HG02571 (cell line): ENCODE measurements at regions not wholly inside any gene's neighbourhood (a gene's known extent, or its start where the extent isn't known, plus 50 kb on each side); places are given as distances from the start of the nearest gene placed in this dataset.

Experiments used
- ATAC-seq: cut with Tn5 transposase; IDR thresholded peaks from one replicate; pipeline ENCODE4 v1.9.1; 2021; ENCODE audit warnings: mild to moderate bottlenecking, moderate library complexity; ENCODE audit not compliant: unreplicated experiment

GRCh38 chr1:193729429-193729828, 543.0 kb upstream of the B3GALT2 start:
- ATAC-seq, result no peak

- no peak for ATAC-seq
Observed at GRCh38 chr1:193727850-193728249, 541.4 kb upstream of the B3GALT2 start.

- no peak for ATAC-seq
Observed at GRCh38 chr1:193726722-193727121, 540.3 kb upstream of the B3GALT2 start.

- ATAC-seq, result no peak
Observed at GRCh38 chr1:193712392-193712791, 526.0 kb upstream of the B3GALT2 start.

GRCh38 chr1:193709607-193710006, 523.2 kb upstream of the B3GALT2 start:
- no peak for ATAC-seq

- ATAC-seq, result no peak
Observed at GRCh38 chr1:193707271-193708021, 521.0 kb upstream of the B3GALT2 start.

GRCh38 chr1:193706766-193707165, 520.4 kb upstream of the B3GALT2 start:
- no peak for ATAC-seq

- ATAC-seq, result no peak
Observed at GRCh38 chr1:193705554-193705981, 519.2 kb upstream of the B3GALT2 start.

GRCh38 chr1:193703655-193704054, 517.2 kb upstream of the B3GALT2 start:
- no peak for ATAC-seq

GRCh38 chr1:193703121-193703520, 516.7 kb upstream of the B3GALT2 start:
- no peak for ATAC-seq

- ATAC-seq, result no peak
Observed at GRCh38 chr1:193701759-193702158, 515.3 kb upstream of the B3GALT2 start.

- ATAC-seq, result no peak
Observed at GRCh38 chr1:193700710-193701355, 514.4 kb upstream of the B3GALT2 start.

- ATAC-seq, result no peak
Observed at GRCh38 chr1:193699261-193699660, 512.8 kb upstream of the B3GALT2 start.

GRCh38 chr1:193697776-193698175, 511.4 kb upstream of the B3GALT2 start:
- ATAC-seq, result no peak

- no peak for ATAC-seq
Observed at GRCh38 chr1:193697115-193697762, 510.8 kb upstream of the B3GALT2 start.

- ATAC-seq, result no peak
Observed at GRCh38 chr1:193694741-193695140, 508.3 kb upstream of the B3GALT2 start.

GRCh38 chr1:193685986-193686385, 499.6 kb upstream of the B3GALT2 start:
- no peak for ATAC-seq

GRCh38 chr1:193681422-193681821, 495.0 kb upstream of the B3GALT2 start:
- ATAC-seq, result no peak

- ATAC-seq, result no peak
Observed at GRCh38 chr1:193680924-193681316, 494.5 kb upstream of the B3GALT2 start.

GRCh38 chr1:193680247-193680923, 494.0 kb upstream of the B3GALT2 start:
- ATAC-seq, result no peak

GRCh38 chr1:193677874-193678273, 491.5 kb upstream of the B3GALT2 start:
- ATAC-seq, result no peak
